HL-60 (cell line): ENCODE measurements at regions not wholly inside any gene's neighbourhood (a gene's known extent, or its start where the extent isn't known, plus 50 kb on each side); places are given as distances from the start of the nearest gene placed in this dataset.

Experiments
- DNase-seq, 2 experiments: peaks; one replicate each; pipeline ENCODE4 v3.0.0-alpha.2; 2010 to 2020; ENCODE audit warnings: low read depth in 1 of 2, low spot score in 1 of 2
- H3K27ac ChIP-seq: fragments of 250-450 bp; sonication (Bioruptor Pico); replicated peaks from 2 replicates; pipeline ENCODE4 v1.5.1; 2020; ENCODE audit warnings: mild to moderate bottlenecking, moderate library complexity
- H3K27me3 ChIP-seq: fragments of 250-450 bp; sonication (Bioruptor Pico); 2 replicates; pipeline ENCODE4 v1.5.1; 2021; ENCODE audit warnings: mild to moderate bottlenecking, moderate library complexity; ENCODE audit not compliant: insufficient read depth, poor library complexity, severe bottlenecking
- H3K4me3 ChIP-seq: replicated peaks from 2 replicates; pipeline ENCODE4 v1.5.1; 2011; ENCODE audit warnings: mild to moderate bottlenecking, control low read depth, low read length; ENCODE audit not compliant: insufficient read depth
- GABPA ChIP-seq: IDR thresholded peaks from 2 replicates; pipeline ENCODE4 v1.6.1; 2012; ENCODE audit warnings: low read depth
- POLR2AphosphoS5 ChIP-seq: IDR thresholded peaks from 2 replicates; pipeline ENCODE4 v1.6.1; 2012; ENCODE audit warnings: low read depth
- REST ChIP-seq: IDR thresholded peaks from 2 replicates; pipeline ENCODE4 v1.6.1; 2012; ENCODE audit warnings: low read depth; ENCODE audit not compliant: insufficient replicate concordance
- SPI1 ChIP-seq: IDR thresholded peaks from 2 replicates; pipeline ENCODE4 v1.6.1; 2012; ENCODE audit warnings: low read depth, mild to moderate bottlenecking, borderline replicate concordance
- TF ChIP-seq, protein P1 (sequence below): IDR thresholded peaks from one replicate; pipeline ENCODE4 v1.5.1; 2011; ENCODE audit warnings: low read length, control low read depth, inconsistent platforms; ENCODE audit not compliant: insufficient read depth

- H3K27me3 ChIP-seq, result peaks cover 2% of the 10 kb centered on the region
- TF ChIP-seq POLR2AphosphoS5 (no peak), GABPA (no peak), SPI1 (no peak), REST (no peak)
- TF ChIP-seq, protein P1, sequence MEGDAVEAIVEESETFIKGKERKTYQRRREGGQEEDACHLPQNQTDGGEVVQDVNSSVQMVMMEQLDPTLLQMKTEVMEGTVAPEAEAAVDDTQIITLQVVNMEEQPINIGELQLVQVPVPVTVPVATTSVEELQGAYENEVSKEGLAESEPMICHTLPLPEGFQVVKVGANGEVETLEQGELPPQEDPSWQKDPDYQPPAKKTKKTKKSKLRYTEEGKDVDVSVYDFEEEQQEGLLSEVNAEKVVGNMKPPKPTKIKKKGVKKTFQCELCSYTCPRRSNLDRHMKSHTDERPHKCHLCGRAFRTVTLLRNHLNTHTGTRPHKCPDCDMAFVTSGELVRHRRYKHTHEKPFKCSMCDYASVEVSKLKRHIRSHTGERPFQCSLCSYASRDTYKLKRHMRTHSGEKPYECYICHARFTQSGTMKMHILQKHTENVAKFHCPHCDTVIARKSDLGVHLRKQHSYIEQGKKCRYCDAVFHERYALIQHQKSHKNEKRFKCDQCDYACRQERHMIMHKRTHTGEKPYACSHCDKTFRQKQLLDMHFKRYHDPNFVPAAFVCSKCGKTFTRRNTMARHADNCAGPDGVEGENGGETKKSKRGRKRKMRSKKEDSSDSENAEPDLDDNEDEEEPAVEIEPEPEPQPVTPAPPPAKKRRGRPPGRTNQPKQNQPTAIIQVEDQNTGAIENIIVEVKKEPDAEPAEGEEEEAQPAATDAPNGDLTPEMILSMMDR, result no peak
- H3K27ac ChIP-seq, result no peak overlapping the region
- no peak for DNase-seq
- H3K4me3 ChIP-seq, result no peak overlapping the region
Measured at GRCh38 chr6:19734519-19734918, 102.7 kb upstream of the ID4 start.

DNA sequence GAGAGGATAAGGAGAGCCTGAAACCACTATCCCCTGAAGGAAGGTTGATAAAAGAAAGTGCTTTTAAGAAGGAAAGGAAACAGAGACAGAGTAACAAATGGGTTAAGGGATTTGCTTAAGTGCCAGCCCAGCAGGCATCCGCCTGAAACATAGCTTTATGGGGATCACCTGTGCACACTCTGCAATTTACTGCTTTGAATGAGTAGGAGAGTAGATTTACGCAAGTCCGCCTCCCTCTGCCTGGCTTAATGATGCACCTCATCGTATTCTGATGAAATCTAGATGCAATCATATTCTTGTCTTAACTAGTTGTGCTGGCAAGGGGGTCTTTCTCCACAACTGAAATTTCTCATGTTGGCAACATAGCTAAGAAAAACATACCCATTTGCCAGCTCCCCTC is 101.1 kb upstream of the ID4 start:
- no peak overlapping the region for H3K27ac ChIP-seq
- no peak for DNase-seq
- TF ChIP-seq REST, result no peak
- TF ChIP-seq GABPA, result no peak
- no peak for TF ChIP-seq SPI1
- no peak for TF ChIP-seq POLR2AphosphoS5
- TF ChIP-seq, protein P1, result no peak
- H3K27me3 ChIP-seq, result no peaks in the 10 kb centered on the region
- no peak overlapping the region for H3K4me3 ChIP-seq

GRCh38 chr6:19738010-19738409 is 99.2 kb upstream of the ID4 start:
- TF ChIP-seq SPI1, result no peak
- no peak for TF ChIP-seq POLR2AphosphoS5
- TF ChIP-seq, protein P1, result no peak
- no peak for TF ChIP-seq REST
- TF ChIP-seq GABPA, result no peak
- Histone ChIP-seq H3K4me3 (no peak overlapping the region), H3K27me3 (no peaks in the 10 kb centered on the region), H3K27ac (no peak overlapping the region)
- DNase-seq, result no peak
